Activated CD8-positive, alpha-beta memory T cell treated with anti-CD3 and anti-CD28 coated beads, Interleukin-2, amount 50 U/mL, for 1 hour (primary cell): ENCODE measurements at regions not wholly inside any gene's neighbourhood (a gene's known extent, or its start where the extent isn't known, plus 50 kb on each side); places are given as distances from the start of the nearest gene placed in this dataset.

Experiments
- DNase-seq: peaks from one replicate; pipeline ENCODE4 v3.0.0-alpha.2; 2020; ENCODE audit errors: extremely low read depth

- no peak for DNase-seq
Observed at GRCh38 chr4:123573866-123574508, 177.4 kb downstream of the SPRY1 start.

- no peak for DNase-seq
Observed at GRCh38 chr4:123575291-123575690, 178.7 kb downstream of the SPRY1 start.

GRCh38 chr4:123577225-123577906 lies 180.8 kb downstream of the SPRY1 start:
- DNase-seq, result no peak

GRCh38 chr4:123578276-123579029 lies 181.9 kb downstream of the SPRY1 start:
- DNase-seq, result no peak

- DNase-seq, result no peak
Observed at GRCh38 chr4:123579961-123580360, 183.4 kb downstream of the SPRY1 start.

GRCh38 chr4:123580981-123581664 lies 184.5 kb downstream of the SPRY1 start:
- DNase-seq, result no peak

GRCh38 chr4:123581802-123582201 lies 185.2 kb downstream of the SPRY1 start:
- DNase-seq, result no peak

GRCh38 chr4:123583043-123583442 lies 186.4 kb downstream of the SPRY1 start:
- no peak for DNase-seq

GRCh38 chr4:123585111-123585510 lies 188.5 kb downstream of the SPRY1 start:
- DNase-seq, result no peak

GRCh38 chr4:123587983-123588494 lies 191.4 kb downstream of the SPRY1 start:
- no peak for DNase-seq

GRCh38 chr4:123588631-123589241 lies 192.1 kb downstream of the SPRY1 start:
- no peak for DNase-seq

- no peak for DNase-seq
Observed at GRCh38 chr4:123589301-123589700, 192.7 kb downstream of the SPRY1 start.

GRCh38 chr4:123591875-123592274 lies 195.3 kb downstream of the SPRY1 start:
- DNase-seq, result no peak

GRCh38 chr4:123593655-123594054 lies 197.1 kb downstream of the SPRY1 start:
- DNase-seq, result no peak

GRCh38 chr4:123596805-123597204 lies 200.2 kb downstream of the SPRY1 start:
- DNase-seq, result no peak

GRCh38 chr4:123597586-123597985 lies 201.0 kb downstream of the SPRY1 start:
- no peak for DNase-seq

GRCh38 chr4:123598331-123598730 lies 201.7 kb downstream of the SPRY1 start:
- no peak for DNase-seq

GRCh38 chr4:123599061-123599919 lies 202.7 kb downstream of the SPRY1 start:
- DNase-seq, result no peak

GRCh38 chr4:123599920-123600810 lies 203.6 kb downstream of the SPRY1 start:
- peak; percentile 47 for DNase-seq
